ENCODE measurements at regions not wholly inside any gene's neighbourhood (a gene's known extent, or its start where the extent isn't known, plus 50 kb on each side); places are given as distances from the start of the nearest gene placed in this dataset.
"Not testable (repeated sequence)": the region's sequence is repeated elsewhere in the genome, so short reads cannot be mapped to it uniquely, and the experiment has no call there.

- DNase-seq: no peak
Observed at GRCh38 chr5:117191251-117191650, 616.6 kb upstream of the SEMA6A start.

- DNase-seq: no peak
Observed at GRCh38 chr5:117189784-117190183, 615.2 kb upstream of the SEMA6A start.

- no peak for DNase-seq
Observed at GRCh38 chr5:117188211-117188610, 613.6 kb upstream of the SEMA6A start.

DNA sequence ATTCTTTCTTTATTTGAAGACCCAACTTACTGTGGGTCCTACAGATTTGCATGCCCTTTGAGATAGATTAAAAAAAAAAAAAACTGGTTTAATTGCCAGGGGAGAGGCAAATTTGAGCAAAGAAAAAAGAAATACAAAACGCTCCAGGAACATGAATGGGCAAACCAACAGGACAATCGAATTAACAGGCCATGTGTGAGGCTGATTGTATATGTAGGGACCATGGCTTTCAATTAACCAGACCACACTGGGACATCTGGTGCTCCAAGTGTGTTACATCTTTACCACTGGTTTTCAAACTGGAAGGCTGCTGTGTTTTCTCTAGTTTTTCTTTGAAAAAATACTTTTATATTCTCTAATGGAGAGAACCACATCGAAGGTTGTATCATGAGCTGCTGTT, 612.1 kb upstream of the SEMA6A start:
- DNase-seq: no peak

- no peak for DNase-seq
Observed at GRCh38 chr5:117183326-117183725, 608.7 kb upstream of the SEMA6A start.

DNA sequence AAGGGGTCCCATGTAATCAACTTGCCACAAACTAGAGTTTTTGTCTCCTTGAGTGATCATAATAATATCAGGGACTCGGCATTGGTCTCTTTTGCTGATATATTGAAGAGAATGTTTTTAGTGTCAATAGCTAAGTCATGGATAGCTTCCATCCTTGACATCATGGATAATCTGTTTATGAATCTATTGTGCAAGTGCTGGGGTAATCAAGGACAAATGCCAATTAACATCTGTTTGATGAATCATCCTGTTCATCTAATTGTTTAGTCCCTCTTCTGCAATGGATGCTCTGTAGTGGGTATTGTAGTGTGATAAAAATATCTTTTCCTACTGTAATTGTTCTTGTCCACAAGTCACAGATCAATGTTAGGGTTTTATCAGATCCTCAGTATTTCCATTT, 607.5 kb upstream of the SEMA6A start:
- DNase-seq: no peak

DNA sequence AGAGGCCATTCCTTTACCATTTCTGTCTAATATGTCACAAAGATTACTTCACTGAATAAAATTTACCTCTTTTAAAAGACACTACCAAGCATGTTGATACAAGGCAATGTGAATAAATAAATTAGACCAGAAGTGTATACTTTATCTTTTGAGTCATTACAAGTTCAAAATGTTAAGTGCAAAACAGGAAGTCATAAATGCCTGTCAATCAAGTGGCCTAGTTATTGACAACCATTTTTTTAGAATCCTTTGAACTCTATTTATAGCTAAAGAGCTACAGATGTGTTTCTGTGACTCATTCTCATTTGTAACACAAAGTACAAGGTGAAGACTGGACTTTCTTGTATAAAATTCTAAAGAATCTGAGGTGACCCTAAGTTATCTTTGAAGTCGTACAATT, 602.7 kb upstream of the SEMA6A start:
- no peak for DNase-seq

DNA sequence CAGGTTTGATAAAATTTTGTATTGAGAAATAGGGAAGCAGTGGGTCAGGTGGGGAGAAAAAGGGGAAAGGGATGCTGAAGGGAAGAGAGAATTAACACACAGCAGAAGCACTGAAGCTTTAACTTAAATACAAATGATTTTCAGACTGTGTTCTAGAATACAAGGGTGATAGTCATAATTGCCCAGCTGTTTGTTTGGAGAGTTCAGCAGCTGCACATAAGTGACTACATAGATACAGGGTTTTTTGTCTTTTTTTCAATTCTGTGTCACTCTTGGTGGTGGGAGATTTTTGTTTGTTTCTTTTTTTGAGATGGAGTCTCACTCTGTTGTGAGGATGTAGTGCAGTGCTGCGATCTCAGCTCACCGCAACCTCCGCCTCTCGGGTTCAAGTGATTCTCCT, 590.4 kb upstream of the SEMA6A start:
- DNase-seq: no peak

GRCh38 chr5:117161718-117162335, 587.2 kb upstream of the SEMA6A start:
- DNase-seq: no peak

- DNase-seq: no peak
Observed at GRCh38 chr5:117160391-117160790, 585.8 kb upstream of the SEMA6A start.

- no peak for DNase-seq
Observed at GRCh38 chr5:117149312-117149711, 574.7 kb upstream of the SEMA6A start.

- DNase-seq: no peak
Observed at GRCh38 chr5:117144086-117144485, 569.5 kb upstream of the SEMA6A start.

DNA sequence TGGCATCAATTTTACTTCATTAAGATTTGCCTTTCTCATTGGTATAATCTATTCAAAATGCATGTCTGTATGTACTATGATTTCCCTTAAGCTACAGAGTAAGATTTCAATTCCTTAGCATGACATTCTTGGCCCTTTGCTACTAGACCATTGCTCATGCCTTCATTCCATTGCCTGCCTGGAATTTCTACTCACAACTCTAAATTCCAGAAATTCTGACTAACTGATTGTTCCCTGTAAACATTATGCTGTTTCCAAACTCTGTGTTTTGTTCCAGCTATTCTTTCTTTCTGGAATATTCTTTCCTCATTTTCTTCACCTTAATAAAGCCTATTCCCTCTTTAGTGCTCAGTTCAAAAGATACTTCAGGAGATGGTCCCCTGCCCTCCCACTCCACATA, 568.8 kb upstream of the SEMA6A start:
- DNase-seq: no peak

DNA sequence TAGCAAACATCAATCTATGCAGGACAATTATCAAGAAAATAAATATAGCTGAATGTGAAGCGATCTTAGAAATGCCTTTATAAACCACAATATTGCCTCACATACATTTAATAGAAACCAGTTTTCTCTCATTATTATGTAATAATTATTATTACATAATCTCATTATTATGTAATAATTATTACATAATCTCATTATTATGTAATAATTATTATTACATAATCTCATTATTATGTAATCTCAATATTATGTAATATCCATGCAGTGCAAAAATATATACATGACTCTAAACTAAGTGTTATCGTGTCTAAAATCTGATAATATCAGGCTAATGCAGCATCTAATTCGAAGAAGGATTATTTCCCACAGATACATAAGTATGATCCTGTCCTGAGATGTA, 563.9 kb upstream of the SEMA6A start:
- DNase-seq: no peak

DNA sequence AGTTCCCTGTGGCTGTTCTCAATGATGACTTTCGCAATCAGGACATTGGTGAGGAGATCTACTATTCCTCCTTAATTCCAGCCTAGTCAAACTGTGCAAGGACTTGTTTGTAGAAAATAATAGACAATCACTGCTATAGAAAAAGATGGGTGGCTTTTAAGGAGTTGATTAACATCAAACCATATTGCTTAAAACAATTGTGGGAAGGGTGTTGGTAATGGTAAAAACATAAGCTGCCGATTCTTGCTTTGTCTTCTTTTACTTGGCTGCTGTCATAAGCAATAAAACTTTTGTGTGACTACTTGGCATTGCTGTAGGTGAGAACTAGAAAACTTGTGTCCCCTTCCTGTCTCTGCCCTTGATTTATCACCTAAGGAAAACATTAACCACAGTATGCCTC, 561.2 kb upstream of the SEMA6A start:
- DNase-seq: no peak

GRCh38 chr5:117133198-117133597, 558.6 kb upstream of the SEMA6A start:
- DNase-seq: no peak

DNA sequence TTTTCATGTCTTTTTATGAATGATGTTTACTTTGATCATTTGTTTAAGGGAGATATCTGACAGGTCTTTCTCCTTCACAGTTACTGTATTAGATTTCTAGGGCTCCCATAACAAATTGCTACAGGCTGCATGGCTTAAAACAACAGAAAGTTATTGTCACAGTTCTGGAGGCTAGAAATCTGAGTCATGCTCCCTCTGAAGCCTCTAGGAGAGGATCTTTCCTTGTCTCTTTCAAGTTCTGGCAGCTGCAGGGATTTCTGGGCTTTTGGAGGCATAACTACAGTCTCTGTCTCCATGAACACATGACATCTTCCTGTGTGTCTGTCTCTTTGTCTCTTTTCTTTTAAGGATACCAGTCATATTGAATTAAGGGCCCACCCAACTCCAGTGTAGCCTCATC, 557.3 kb upstream of the SEMA6A start:
- DNase-seq: no peak

- no peak for DNase-seq
Observed at GRCh38 chr5:117131048-117131679, 556.5 kb upstream of the SEMA6A start.

GRCh38 chr5:117118499-117118898, 543.9 kb upstream of the SEMA6A start:
- DNase-seq: no peak

- not testable (repeated sequence) for DNase-seq
Observed at GRCh38 chr5:117117314-117117713, 542.7 kb upstream of the SEMA6A start.

DNA sequence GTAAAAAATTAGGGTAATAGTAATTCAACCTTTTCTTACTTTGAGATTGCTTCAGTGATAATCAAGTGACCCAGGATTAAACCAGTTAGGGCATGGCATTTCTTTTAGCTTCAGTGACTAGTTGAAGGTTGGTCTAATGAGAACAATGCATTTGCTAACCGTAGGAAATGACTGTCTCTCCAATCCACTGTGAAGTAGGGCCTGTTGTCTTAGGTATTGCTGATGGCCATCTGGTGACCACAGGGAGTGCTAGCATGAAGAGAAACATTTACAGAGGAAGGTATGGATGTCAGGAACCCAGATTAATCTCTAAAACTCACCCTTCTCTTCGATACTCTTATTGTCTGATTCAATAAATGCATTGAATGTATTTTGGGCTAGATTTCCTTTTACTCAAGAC, 535.9 kb upstream of the SEMA6A start:
- DNase-seq: no peak

- no peak for DNase-seq
Observed at GRCh38 chr5:117107859-117108258, 533.2 kb upstream of the SEMA6A start.

DNA sequence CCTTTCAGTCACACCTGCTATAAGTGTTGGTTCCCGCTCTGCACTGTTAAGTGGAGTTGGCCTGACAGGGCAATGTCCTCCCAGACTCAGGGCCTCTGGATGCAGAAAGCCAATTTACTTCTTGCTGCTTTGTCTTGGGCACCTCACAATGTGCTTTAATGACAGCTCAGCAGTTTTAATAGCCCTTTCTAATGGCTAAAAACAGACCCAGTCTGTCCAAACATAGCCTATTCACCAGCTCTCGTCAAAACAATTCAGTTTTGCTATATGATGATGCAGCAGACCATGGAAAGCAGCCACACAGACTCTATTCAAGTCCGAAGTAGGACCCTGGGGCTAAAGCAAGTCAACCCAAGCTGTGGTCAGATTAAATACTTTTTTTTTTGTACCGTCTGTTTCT, 529.1 kb upstream of the SEMA6A start:
- DNase-seq: no peak

DNA sequence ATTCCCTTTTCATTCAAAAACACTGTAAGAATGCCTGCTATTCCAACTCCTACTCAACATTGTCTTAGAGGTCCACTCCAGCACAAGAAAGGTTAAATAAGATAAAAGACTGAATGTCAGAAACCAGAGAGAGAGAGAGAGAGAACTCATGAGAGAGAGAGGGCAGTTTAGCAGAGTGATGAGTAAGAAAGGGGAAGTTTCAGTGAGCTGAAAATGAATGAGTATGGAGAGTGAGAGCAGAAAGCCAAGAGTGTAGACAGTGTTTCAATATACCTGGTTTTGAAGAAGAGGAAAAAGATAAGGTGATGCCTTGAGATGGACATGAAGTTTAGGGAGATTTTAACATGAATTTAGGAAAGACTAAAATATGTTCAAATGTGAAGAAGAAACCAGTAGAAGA, 528.0 kb upstream of the SEMA6A start:
- no peak for DNase-seq

GRCh38 chr5:117100176-117100575, 525.6 kb upstream of the SEMA6A start:
- no peak for DNase-seq

All from stimulated activated naive CD4-positive, alpha-beta T cell (primary cell).